GDM1 (cell line): ENCODE measurements at regions not wholly inside any gene's neighbourhood (a gene's known extent, or its start where the extent isn't known, plus 50 kb on each side); places are given as distances from the start of the nearest gene placed in this dataset.

Experiments
- DNase-seq: peaks from one replicate; lab custom pipeline; 2025; lab: John Stamatoyannopoulos, UW

GRCh38 chr14:42200957-42201356 lies 594.3 kb downstream of the LRFN5 start:
- no peak for DNase-seq

GRCh38 chr14:42198010-42198409 lies 591.3 kb downstream of the LRFN5 start:
- DNase-seq: no peak

DNA sequence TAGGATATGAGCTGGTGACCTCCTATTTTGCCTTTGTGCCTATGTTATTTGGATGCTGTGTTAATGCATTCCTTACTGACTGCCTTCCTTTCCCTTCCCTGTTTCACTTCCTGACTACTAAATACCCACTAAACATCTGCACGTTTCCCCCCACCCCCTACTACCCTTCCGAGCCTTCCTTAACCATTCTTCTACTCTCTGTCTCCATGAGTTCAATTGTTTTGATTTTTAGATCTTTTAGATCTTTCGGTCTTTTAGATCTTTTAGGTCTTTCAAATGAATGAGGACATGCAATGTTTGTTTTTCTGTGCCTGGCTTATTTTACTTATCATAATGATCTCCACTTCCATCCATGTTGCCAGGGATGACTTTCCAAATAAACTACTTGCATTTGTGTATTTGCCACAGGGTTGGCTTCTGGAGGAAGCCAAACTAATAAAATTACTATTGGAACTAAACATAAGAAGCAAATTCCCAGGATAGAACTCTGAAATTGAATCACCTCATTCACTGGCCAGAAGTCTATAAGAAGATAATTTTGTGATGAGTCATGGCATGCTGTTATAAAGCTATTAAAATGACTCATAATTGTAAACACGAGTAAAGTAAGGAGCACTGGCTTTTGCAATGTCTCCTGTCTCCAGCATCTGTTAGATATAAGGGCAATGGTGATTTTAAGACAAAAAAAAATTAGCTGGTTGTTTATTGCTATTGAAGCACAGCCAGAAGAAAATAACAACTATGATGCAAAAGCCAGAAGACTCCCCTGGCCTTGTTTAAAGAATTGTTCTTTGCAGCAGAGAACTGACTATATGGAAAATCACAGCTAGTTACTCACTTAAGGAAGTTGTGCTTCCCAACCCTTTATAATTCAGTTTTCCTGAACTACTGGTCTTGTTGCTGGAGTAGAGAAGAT lies 586.3 kb downstream of the LRFN5 start:
- DNase-seq: no peak

DNA sequence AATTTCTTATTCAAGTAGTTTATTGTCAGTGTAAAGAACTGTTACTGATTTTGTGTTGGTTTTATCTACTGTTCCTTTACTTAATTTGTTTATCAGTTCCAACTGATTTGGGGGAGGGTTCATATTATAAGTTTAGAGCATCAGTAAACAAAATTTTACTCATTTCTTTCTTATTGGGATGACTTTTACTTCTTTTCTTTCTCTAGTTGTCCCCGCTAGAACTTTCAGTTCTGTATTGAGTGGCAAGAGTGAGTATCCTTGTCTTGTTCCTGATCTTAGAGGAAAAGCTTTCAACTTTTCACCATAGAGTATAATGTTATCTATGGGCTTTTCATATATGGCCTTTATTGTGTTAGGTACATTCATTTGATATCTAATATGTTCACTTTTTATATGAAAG lies 584.1 kb downstream of the LRFN5 start:
- DNase-seq: no peak

- DNase-seq: no peak
These were observed 581.2 kb downstream of the LRFN5 start for GRCh38 chr14:42187846-42188245.

GRCh38 chr14:42185718-42186117 lies 579.0 kb downstream of the LRFN5 start:
- no peak for DNase-seq

GRCh38 chr14:42174357-42174756 lies 567.7 kb downstream of the LRFN5 start:
- DNase-seq: no peak

GRCh38 chr14:42173206-42173605 lies 566.5 kb downstream of the LRFN5 start:
- no peak for DNase-seq

DNA sequence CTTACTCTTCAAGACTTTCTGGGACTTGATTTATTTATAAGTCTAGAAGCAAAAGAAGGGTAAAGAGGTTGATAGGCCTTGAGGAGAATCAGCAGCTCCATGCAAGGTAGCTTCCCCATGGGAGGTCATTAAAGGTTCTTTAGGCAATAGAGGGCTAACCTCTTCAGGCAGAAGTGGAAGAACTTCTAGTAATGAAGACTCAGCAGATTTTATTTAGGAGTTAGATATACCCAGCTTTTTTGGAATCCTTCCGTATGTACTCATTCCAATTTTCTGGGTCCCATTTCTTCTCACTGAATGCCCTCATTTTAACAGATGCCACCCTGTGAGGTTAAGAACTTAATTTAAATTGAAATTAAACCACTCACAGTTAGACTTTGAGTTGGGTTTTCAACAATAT lies 565.6 kb downstream of the LRFN5 start:
- DNase-seq: no peak

DNA sequence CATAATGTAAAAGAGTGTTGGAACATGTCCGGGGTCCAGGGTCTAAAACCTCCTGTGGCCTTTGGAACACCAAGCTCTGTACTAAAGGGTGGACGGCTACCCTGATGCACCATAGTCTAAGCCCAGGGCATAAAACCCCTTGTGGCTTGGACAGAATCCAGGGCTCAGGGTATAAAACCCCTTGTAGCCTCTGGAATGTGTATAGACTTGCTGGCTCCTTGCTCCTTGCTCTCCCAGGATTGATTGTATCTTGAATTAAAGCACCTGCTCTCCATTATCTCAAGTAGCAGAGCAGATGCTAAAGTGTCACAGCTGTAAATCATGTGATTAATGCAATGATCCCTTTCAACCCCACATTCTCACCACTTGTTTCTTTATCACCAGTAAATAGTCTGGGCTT lies 556.5 kb downstream of the LRFN5 start:
- no peak for DNase-seq

DNA sequence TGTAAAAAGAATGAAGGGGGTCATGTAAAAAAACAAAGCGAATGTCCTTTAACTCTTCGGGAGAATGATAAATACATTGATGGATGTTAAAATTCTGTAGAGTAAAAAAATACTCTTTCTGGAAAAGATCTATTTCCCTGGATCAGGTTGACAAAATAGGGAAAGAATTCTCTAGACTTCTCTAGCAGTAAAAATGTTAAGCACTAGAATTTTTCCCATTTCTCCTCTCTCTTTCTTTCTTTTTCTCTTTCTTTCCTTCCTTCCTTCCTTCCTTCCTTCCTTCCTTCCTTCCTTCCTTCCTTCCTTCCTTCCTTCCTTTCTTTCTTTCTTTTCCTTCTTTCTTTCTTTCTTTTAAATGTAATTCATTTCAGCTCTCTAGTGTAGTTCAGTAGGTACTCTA lies 552.5 kb downstream of the LRFN5 start:
- no peak for DNase-seq

- no peak for DNase-seq
These were observed 543.1 kb downstream of the LRFN5 start for GRCh38 chr14:42149609-42150261.

DNA sequence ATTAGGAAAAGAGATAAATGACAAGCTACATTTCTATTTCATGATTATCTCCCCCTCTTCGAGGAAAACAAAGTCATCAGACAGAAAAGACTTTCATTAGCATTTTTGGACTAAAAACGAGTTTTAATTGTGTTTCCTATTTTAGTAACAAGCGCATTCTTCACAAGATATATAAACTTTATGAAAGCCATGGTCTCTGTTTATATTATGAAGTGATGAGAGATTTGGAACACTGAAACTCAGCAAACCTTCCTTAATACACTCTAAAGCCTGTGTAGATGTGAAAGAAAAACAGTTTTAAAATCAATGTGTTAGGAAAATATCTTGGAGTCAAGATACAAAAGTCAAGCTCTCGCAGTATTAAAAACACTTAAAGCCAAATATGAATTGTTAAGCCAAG lies 539.1 kb downstream of the LRFN5 start:
- DNase-seq: no peak

GRCh38 chr14:42143114-42143513 lies 536.4 kb downstream of the LRFN5 start:
- DNase-seq: no peak

DNA sequence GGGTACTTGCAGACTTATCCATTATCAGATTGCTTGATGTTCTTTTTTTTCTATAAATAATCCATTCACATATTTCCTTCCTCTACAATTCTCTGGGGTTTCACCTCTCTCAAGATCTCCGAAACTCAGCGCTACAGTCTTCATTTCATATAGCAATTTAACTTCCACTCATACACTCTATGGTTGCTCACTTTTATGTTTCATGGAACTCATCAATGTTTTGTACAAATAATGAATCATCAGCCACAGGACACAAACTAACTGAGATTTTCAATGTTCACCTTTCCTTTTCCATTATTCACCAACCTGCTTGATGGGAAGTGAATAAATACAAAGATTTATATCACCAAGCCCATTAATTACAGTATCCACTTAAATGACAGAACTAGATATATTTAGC lies 534.7 kb downstream of the LRFN5 start:
- DNase-seq: no peak

DNA sequence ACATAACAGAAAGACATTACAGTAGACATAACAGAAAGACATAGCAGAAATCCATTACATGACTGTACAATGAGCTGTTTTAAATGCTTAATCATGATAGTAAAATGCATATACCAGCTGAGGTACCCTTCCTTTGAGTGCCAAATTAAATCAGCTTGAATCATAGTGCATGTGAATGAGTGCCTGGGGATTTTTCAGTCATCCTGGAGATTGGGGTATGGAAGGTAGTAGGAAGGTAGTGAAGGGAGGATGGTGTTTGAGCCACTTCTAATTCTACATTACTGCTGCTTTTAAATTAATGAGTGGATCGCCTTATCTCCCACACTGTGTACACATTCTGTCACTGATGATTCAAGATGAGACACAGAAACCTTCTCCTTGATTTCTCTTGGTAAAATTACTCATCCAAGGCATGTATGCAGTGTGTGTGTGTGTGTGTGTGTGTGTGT lies 534.2 kb downstream of the LRFN5 start:
- no peak for DNase-seq

DNA sequence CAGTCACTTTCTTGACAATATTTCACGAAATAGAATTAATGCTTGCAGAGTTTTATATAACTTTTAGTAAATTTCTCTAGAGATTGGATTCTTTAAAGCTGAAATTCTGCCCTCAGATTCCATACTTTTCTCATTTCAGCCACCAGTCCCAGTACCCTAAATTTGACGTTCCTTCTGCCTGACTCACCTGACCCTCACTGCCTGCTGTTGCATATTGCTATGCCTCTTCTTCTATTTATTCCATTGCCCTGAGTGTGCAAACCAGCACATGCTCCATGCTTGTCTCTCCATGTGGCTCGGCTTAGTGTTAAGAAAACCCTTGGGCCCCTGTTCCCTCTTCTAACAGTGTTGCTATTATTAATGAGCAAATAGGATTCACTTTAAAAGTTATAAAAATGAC lies 533.3 kb downstream of the LRFN5 start:
- no peak for DNase-seq

DNA sequence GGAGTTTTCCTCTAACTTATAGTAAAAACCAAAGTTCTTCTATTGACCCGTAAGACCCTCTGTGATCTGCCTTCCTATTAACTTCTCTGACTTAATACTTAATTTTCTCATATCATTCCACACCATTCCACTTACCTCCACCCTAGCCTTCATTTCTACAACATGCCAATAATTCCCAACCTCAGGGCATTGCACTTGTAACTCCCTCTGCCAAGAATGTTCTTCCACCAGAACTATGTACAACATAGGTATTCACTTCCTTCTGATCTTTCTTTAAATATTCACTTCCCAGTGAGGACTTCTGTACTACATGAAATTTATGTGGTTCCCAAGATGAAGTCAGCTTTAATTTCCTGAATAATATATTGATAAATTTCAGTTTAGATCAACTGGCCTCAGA lies 531.7 kb downstream of the LRFN5 start:
- DNase-seq: no peak

- no peak for DNase-seq
These were observed 524.1 kb downstream of the LRFN5 start for GRCh38 chr14:42130815-42131214.

DNA sequence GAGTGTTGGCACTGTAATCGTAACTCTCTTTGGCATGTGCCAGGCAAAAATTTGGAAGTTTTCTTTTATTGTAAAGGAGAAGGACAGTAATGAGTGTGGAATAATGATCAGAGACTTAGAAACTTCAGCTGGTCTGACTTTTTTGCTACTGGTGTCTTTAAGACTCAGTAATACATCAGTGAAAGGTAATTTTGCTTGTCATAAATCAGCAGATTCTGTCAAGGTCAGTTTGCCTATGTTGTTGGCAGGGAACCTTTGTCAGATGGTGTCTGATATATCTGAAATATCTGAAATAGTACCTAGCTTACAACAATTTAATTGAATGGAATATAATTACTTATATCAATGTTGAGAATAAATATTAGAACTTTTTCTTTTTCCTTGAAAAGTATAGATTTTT lies 516.9 kb downstream of the LRFN5 start:
- DNase-seq: no peak

DNA sequence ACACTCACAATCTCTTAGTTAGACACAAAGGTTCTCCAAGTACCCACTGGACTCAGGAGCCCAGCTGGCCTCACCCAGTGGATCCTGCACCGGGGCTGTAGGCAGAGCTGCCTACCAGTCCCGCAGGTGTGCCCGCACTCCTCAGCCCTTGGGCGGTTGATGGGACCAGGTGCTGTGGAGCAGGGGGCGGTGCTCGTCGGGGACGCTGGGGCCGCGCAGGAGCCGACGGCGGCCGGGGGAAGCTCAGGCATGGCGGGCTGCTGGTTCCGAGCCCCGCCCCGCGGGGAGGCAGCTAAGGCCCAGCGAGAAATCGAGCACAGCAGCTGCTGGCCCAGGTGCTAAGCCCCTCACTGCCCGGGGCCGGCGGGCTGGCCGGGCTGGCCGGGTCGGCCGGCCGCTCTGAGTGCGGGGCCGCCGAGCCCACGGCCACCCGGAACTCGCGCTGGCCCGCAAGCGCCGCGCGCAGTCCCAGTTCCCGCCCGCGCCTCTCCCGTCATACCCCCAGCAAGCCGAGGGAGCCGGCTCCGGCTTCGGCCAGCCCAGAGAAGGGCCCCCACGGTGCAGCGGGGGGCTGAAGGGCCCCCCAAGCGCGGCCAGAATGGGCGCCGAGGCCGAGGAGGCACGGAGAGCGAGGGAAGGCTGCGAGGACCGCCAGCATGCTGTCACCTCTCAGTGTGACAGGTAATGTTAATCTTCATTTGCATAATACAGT lies 506.8 kb downstream of the LRFN5 start:
- no peak for DNase-seq

- DNase-seq: no peak
These were observed 505.4 kb downstream of the LRFN5 start for GRCh38 chr14:42112108-42112507.

- DNase-seq: no peak
These were observed 504.7 kb downstream of the LRFN5 start for GRCh38 chr14:42111355-42111754.
